GM19324 (cell line): ENCODE measurements at regions not wholly inside any gene's neighbourhood (a gene's known extent, or its start where the extent isn't known, plus 50 kb on each side); places are given as distances from the start of the nearest gene placed in this dataset.
"Not testable (repeated sequence)": the region's sequence is repeated elsewhere in the genome, so short reads cannot be mapped to it uniquely, and the experiment has no call there.

Source experiments
- ATAC-seq: cut with Tn5 transposase; IDR thresholded peaks from one replicate; pipeline ENCODE4 v1.9.1; 2021; ENCODE audit warnings: mild to moderate bottlenecking, moderate library complexity; ENCODE audit not compliant: unreplicated experiment, low FRiP score

GRCh38 chr3:68676136-68676535 is 256.2 kb downstream of the TAFA4 start:
- ATAC-seq: no peak

- no peak for ATAC-seq
Observed at GRCh38 chr3:68667346-68667745, 265.0 kb downstream of the TAFA4 start.

DNA sequence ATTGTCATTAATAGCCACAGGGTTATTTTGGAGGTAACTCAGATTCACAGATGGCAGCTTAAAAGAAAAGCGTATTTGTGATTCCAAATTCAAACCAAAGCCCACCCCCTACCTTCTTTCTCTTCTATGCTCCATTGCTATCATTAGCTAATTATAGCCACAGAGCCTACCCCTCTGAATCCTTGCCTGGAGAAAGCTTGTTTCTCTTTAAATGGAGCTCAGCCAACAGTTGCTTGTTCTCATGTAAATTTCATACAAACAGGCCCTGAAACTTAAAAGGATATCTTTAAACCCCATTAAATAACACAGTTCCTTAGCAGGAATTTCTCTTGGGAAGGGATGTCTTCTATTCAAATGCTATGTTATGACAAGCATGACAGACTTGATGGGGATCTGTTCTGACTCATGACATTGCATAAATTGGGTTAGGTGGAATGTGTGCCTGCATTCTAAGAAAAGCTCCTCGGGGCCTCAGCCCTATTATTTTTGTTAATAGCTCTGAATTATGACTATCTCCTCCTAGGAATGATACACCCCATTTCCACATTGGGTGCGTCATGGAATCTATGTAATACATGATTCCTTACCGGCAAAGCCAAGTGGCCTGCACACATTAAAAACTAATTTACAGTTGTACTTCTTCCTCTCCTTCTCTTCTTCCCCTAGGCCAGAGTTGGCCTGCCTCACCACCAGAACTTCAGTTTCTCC is 265.8 kb downstream of the TAFA4 start:
- ATAC-seq: no peak

- no peak for ATAC-seq
Observed at GRCh38 chr3:68664276-68664675, 268.1 kb downstream of the TAFA4 start.

DNA sequence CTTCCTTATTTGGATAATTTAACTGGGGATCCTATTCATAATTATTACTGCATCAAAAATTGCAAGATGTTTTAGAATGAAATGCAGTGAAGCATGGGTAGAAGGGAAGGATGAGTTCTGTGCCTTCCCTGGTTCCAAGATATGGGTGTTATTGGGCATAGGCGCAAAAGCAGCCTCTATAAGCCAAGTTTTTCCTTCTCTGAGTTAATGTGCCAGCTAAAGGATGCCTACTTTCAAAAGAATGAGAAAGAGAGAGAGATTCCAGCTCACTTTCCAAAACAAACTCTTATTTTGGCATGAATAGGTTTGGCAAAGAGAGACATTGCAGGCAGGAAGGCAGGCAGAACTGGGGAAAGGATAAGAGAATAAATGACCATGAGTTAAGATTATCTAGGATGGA is 270.2 kb downstream of the TAFA4 start:
- no peak for ATAC-seq

DNA sequence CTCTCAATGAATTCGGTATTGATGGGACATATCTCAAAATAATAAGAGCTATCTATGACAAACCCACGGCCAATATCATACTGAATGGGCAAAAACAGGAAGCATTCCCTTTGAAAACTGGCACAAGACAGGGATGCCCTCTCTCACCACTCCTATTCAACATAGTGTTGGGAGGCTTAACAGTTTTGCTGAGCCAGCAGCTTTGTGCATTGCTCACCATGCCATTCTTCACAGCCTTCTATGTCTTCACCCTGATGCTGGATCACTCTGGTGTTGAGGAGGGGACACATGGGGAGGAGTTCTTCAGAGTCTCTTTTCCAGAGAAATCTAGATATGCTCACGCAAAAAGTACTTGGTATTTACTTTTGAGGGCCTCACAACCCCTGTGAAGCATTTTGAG is 281.7 kb downstream of the TAFA4 start:
- not testable (repeated sequence) for ATAC-seq

- no peak for ATAC-seq
Observed at GRCh38 chr3:68648494-68648893, 283.9 kb downstream of the TAFA4 start.

GRCh38 chr3:68631850-68632545 is 300.3 kb downstream of the TAFA4 start:
- ATAC-seq: no peak

- no peak for ATAC-seq
Observed at GRCh38 chr3:68620211-68620610, 312.1 kb downstream of the TAFA4 start.

GRCh38 chr3:68614087-68614486 is 318.3 kb downstream of the TAFA4 start:
- ATAC-seq: no peak

DNA sequence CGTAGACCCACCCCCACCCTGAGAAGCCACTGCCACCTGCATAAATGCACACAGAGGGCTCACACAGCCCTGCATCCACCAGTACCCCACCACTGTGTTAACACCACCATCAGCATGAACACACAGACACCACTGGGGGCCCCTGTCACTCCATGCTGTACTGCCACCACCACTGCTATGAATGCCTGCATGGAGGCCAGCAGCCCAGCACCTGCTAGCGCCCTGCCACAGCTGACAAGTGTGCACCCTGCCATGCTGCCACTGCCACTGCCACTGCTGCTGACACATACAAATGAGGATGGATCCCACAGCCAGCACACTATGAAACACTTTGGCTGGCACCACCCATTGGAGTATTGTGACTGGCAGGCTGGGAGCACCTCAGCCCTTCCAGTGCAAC is 361.0 kb downstream of the TAFA4 start:
- ATAC-seq: no peak

DNA sequence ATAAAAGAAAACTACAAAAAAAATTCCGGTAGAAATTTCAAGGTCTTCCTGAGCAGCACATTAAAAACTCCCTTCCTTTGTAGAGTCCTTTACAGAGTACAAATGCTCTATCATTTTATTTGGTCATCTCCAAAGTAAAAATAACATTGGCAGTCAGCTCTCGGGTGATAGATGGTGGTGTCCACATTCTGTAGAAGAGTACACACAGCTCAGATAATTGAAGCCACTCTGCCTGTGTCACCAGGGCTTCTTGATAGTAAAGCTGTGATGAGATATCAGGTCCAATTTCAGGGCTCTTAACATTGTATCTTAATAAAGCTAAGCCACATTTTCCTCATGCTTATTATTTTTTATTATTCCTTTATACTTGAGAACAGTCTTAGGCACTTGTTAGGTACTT is 371.6 kb downstream of the TAFA4 start:
- ATAC-seq: no peak

DNA sequence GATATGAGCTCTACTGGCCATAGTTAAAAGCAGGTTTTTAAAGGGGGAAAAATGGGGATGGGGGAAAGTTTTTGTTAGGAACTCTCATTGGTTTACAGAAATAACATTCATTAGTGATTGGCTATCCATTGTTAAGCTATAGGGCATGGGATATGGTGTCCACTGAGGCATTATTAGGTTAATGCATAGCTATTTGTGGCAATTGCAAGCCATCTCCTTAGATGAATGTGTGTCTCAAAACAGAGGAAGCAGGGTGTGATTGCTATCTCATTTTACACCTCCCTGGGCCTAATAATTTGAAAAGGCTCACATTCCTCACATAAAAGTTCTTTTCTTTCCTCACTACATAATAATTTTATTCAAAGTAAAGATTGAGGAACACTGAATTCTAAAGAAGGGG is 396.6 kb downstream of the TAFA4 start:
- no peak for ATAC-seq

- ATAC-seq: no peak
Observed at GRCh38 chr3:68523330-68523729, 409.0 kb downstream of the TAFA4 start.

DNA sequence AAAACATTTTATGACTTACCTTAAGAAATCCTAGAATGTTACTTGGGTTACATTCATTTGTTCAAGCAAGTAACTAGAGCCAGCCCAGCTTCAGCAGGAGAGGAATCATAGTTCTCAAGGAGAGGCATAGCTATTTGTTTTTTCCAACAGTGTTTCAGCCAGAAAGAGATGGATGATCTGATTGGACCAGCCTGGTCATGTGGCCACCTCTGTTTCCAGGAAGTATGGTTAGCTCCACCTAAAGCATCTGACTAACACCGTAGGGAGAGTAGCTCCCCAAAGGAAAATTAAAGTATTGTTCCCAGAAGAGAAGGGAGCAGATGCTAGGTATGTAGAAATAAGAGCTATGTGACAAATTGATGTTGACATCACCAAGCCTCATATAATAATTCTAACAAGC is 417.1 kb downstream of the TAFA4 start:
- ATAC-seq: no peak

DNA sequence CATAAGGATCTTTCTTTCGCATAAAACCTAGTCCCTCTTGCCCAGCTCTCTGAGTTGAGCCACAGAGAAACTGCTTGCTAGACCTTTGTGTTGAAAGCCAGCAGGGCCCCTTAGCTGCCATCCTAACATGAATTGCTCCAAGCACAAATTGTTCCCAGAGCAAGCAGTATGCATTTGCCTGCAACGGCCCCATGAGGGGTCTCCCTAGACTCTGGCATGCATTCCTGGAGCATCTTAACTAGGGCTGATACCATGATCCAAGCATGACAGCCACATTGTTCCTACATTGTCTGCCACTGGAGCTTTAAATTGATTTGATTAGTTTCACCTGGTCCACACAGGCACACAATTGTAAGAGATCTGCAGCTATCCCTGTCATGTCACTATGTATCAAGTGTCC is 428.1 kb downstream of the TAFA4 start:
- ATAC-seq: no peak

GRCh38 chr3:68485845-68486244 is 446.5 kb downstream of the TAFA4 start:
- ATAC-seq: not testable (repeated sequence)

GRCh38 chr3:68485051-68485450 is 447.3 kb downstream of the TAFA4 start:
- no peak for ATAC-seq

DNA sequence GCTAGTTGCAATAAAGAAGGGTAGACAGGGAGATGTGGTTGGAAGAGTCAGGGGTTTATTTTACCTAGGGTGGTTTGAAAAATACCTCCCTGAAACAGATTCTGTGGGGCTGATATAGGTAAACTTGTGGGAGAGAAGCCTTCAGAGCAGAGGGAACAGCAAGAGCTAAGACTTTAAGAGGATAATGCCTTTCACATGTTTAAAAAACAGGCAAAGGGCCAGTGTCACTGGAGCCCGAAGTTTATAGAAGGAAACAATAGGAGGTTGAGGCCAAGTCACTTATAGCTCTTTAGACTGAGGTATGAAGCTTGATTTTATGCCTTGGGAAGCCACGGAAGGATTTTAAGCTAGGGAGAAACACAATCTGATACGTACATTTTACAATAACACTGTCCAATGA is 448.7 kb downstream of the TAFA4 start:
- no peak for ATAC-seq

DNA sequence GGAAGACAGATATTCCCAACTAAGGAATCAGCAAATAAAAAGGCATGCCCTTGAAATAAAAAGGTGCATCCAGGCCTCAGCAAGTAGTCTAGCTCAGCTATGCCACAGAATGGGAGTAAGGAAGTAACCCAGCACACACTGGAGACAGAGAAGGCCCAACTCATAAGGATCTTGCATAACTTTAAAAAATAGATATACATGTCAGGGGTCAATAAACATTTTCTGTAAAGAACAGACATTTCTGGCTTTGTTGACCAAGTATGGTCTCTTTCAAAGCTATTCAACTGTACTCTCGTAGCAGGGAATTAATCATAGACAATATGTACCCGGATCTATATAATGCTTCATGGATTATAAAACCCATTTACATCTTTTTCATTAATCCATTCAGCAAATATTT is 449.3 kb downstream of the TAFA4 start:
- ATAC-seq: no peak

GRCh38 chr3:68482565-68482964 is 449.8 kb downstream of the TAFA4 start:
- ATAC-seq: no peak

- ATAC-seq: no peak
Observed at GRCh38 chr3:68479779-68480178, 452.6 kb downstream of the TAFA4 start.
